IMR-90 (cell line): ENCODE measurements at regions not wholly inside any gene's neighbourhood (a gene's known extent, or its start where the extent isn't known, plus 50 kb on each side); places are given as distances from the start of the nearest gene placed in this dataset.

Source experiments
- ATAC-seq: fragments of 200-7000 bp; cut with Tn5 transposase; 2 replicates; pipeline ENCODE4 v1.9.1; 2020; ENCODE audit warnings: low read depth, mild to moderate bottlenecking, moderate library complexity
- BruUV-seq: library from RNA; stranded (reverse); fragments of 400-500 nt; replicated peaks from 2 replicates; lab custom pipeline; 2021; lab: Mats Ljungman, UMichigan
- CTCF ChIA-PET: fragments of 300-600 bp; formaldehyde crosslinking; extraction: SDS; loops from one replicate; lab custom pipeline; 2021; ENCODE audit warnings: antibody characterized with exemption; lab: Yijun Ruan, JAX
- POLR2A ChIA-PET: fragments of 300-600 bp; sonication (Branson Sonifier 250); formaldehyde crosslinking; loops from one replicate; lab custom pipeline; 2022; ENCODE audit warnings: antibody characterized with exemption; ENCODE audit not compliant: unreplicated experiment; lab: Charles Lee
- DNase-seq: peaks from one replicate; pipeline ENCODE4 v3.0.0; 2013
- H2AFZ ChIP-seq: replicated peaks from 2 replicates; pipeline ENCODE3; 2013; ENCODE audit warnings: low read length, mild to moderate bottlenecking; ENCODE audit not compliant: poor library complexity
- H2AK5ac ChIP-seq: 2 replicates; pipeline ENCODE4 v1.6.1; 2013; ENCODE audit warnings: low read depth, low read length, inconsistent platforms
- H2AK9ac ChIP-seq: replicated peaks from 2 replicates; pipeline ENCODE3; 2013; ENCODE audit warnings: mild to moderate bottlenecking, low read depth, low read length, moderate library complexity; ENCODE audit not compliant: poor library complexity
- H2BK120ac ChIP-seq: 2 replicates; pipeline ENCODE4 v1.6.1; 2013; ENCODE audit warnings: low read depth, low read length, inconsistent platforms
- H2BK15ac ChIP-seq: 3 replicates; pipeline ENCODE4 v1.6.1; 2013; ENCODE audit warnings: low read depth, low read length, inconsistent platforms
- H2BK20ac ChIP-seq: 2 replicates; pipeline ENCODE4 v1.6.1; 2013; ENCODE audit warnings: low read depth, mild to moderate bottlenecking, inconsistent platforms, low read length, moderate library complexity
- H2BK5ac ChIP-seq: 2 replicates; pipeline ENCODE4 v1.6.1; 2013; ENCODE audit warnings: mild to moderate bottlenecking, low read depth, low read length, inconsistent platforms; ENCODE audit not compliant: poor library complexity, severe bottlenecking
- H3K14ac ChIP-seq: replicated peaks from 2 replicates; pipeline ENCODE4 v1.6.1; 2013; ENCODE audit warnings: low read depth, low read length, inconsistent platforms
- H3K18ac ChIP-seq: 2 replicates; pipeline ENCODE4 v1.6.1; 2013; ENCODE audit warnings: low read depth, low read length, control low read depth
- H3K23ac ChIP-seq: 2 replicates; pipeline ENCODE4 v1.6.1; 2013; ENCODE audit warnings: low read depth, low read length, inconsistent platforms
- H3K27ac ChIP-seq: 2 replicates; pipeline ENCODE4 v1.5.1; 2013; ENCODE audit warnings: mild to moderate bottlenecking, control low read depth, low read length; ENCODE audit not compliant: insufficient read depth
- H3K27me3 ChIP-seq: 2 replicates; pipeline ENCODE4 v1.6.1; 2013; ENCODE audit warnings: low read length; ENCODE audit not compliant: control insufficient read depth, insufficient read depth
- H3K36me3 ChIP-seq: 2 replicates; pipeline ENCODE4 v1.6.1; 2013; ENCODE audit warnings: low read length, mixed read lengths; ENCODE audit not compliant: control insufficient read depth, insufficient read depth
- H3K4ac ChIP-seq: 2 replicates; pipeline ENCODE4 v1.6.1; 2013; ENCODE audit warnings: low read depth, low read length, inconsistent platforms
- H3K4me1 ChIP-seq: 2 replicates; pipeline ENCODE4 v1.6.1; 2013; ENCODE audit warnings: low read length, mixed read lengths; ENCODE audit not compliant: control insufficient read depth, insufficient read depth
- H3K4me2 ChIP-seq: 2 replicates; pipeline ENCODE4 v1.6.1; 2013; ENCODE audit warnings: low read depth, mild to moderate bottlenecking, control low read depth, low read length, moderate library complexity
- H3K4me3 ChIP-seq: 2 replicates; pipeline ENCODE4 v1.5.1; 2013; ENCODE audit warnings: low read depth, mild to moderate bottlenecking, control low read depth, low read length, moderate library complexity; ENCODE audit not compliant: insufficient read depth
- H3K56ac ChIP-seq: 2 replicates; pipeline ENCODE4 v1.6.1; 2013; ENCODE audit warnings: low read length, inconsistent platforms; ENCODE audit not compliant: insufficient read depth; ENCODE audit errors: extremely low read depth
- H3K79me1 ChIP-seq, 2 experiments: 2 replicates each; pipeline ENCODE4 v1.6.1; 2013; ENCODE audit warnings: low read length in 2 of 2, inconsistent platforms in 1 of 2, low read depth in 1 of 2
- H3K9ac ChIP-seq: 2 replicates; pipeline ENCODE4 v1.6.1; 2013; ENCODE audit warnings: low read depth, low read length, control low read depth
- H3K9me1 ChIP-seq: 2 replicates; pipeline ENCODE4 v1.6.1; 2013; ENCODE audit warnings: low read length, inconsistent platforms; ENCODE audit not compliant: insufficient read depth
- H3K9me3 ChIP-seq: 2 replicates; pipeline ENCODE4 v1.6.1; 2013; ENCODE audit warnings: low read length; ENCODE audit not compliant: control insufficient read depth, insufficient read depth
- H4K20me1 ChIP-seq: 2 replicates; pipeline ENCODE4 v1.6.1; 2013; ENCODE audit warnings: low read length, inconsistent platforms; ENCODE audit not compliant: insufficient read depth
- H4K5ac ChIP-seq: 2 replicates; pipeline ENCODE4 v1.6.1; 2013; ENCODE audit warnings: mild to moderate bottlenecking, low read depth, low read length, control low read depth
- H4K8ac ChIP-seq, 2 experiments: 2 replicates each; pipeline ENCODE4 v1.6.1; 2013; ENCODE audit warnings: low read depth in 2 of 2, low read length in 2 of 2, control low read depth in 1 of 2, inconsistent platforms in 1 of 2
- H4K91ac ChIP-seq: 2 replicates; pipeline ENCODE4 v1.6.1; 2013; ENCODE audit warnings: low read depth, low read length, inconsistent platforms; ENCODE audit not compliant: insufficient read depth
- BHLHE40 ChIP-seq: fragments of 150-350 bp; IDR thresholded peaks from 2 replicates; pipeline ENCODE4 v1.6.1; 2016; ENCODE audit warnings: mild to moderate bottlenecking, low read depth, low read length
- CEBPB ChIP-seq: IDR thresholded peaks from 2 replicates; pipeline ENCODE4 v1.6.1; 2012; ENCODE audit warnings: low read depth, low read length, improper control_type of control experiment
- CHD1 ChIP-seq: IDR thresholded peaks from 2 replicates; pipeline ENCODE4 v1.6.1; 2012; ENCODE audit warnings: low read depth, low read length, improper control_type of control experiment
- FOS ChIP-seq: fragments of 150-350 bp; IDR thresholded peaks from 2 replicates; pipeline ENCODE4 v1.6.1; 2016; ENCODE audit warnings: low read depth, low read length
- MAFK ChIP-seq: IDR thresholded peaks from 2 replicates; pipeline ENCODE4 v1.6.1; 2012; ENCODE audit warnings: low read depth, low read length, improper control_type of control experiment
- MAZ ChIP-seq: IDR thresholded peaks from 2 replicates; pipeline ENCODE4 v1.6.1; 2012; ENCODE audit warnings: low read depth, mild to moderate bottlenecking, low read length, improper control_type of control experiment, moderate library complexity, borderline replicate concordance
- MXI1 ChIP-seq: IDR thresholded peaks from 2 replicates; pipeline ENCODE4 v1.6.1; 2012; ENCODE audit warnings: low read depth, mild to moderate bottlenecking, low read length, moderate library complexity, borderline replicate concordance
- NFE2L2 ChIP-seq: fragments of 150-350 bp; IDR thresholded peaks from 2 replicates; pipeline ENCODE4 v1.6.1; 2016; ENCODE audit warnings: low read depth, mild to moderate bottlenecking, low read length
- POLR2A ChIP-seq: IDR thresholded peaks from 2 replicates; pipeline ENCODE4 v1.6.1; 2012; ENCODE audit warnings: mild to moderate bottlenecking, low read depth, low read length
- RAD21 ChIP-seq: IDR thresholded peaks from 2 replicates; pipeline ENCODE4 v1.6.1; 2012; ENCODE audit warnings: low read length, improper control_type of control experiment
- RCOR1 ChIP-seq: IDR thresholded peaks from 2 replicates; pipeline ENCODE4 v1.6.1; 2012; ENCODE audit warnings: mild to moderate bottlenecking, low read length, improper control_type of control experiment; ENCODE audit not compliant: insufficient replicate concordance
- RFX5 ChIP-seq: IDR thresholded peaks from 2 replicates; pipeline ENCODE4 v1.8.0; 2012; ENCODE audit warnings: low read depth, mild to moderate bottlenecking, low read length, moderate library complexity
- SMC3 ChIP-seq: fragments of 150-350 bp; IDR thresholded peaks from 2 replicates; pipeline ENCODE4 v1.6.1; 2016; ENCODE audit warnings: low read depth, mild to moderate bottlenecking, antibody characterized with exemption, low read length, moderate library complexity
- WGBS, 2 experiments: methylation state at CpG; one replicate each; pipeline versions ENCODE4 v1.1.5 to v1.1.7; 2013; ENCODE audit warnings: missing lambda C conversion rate in 2 of 2; ENCODE audit not compliant: insufficient read length in 1 of 2; ENCODE audit errors: extremely low coverage in 2 of 2; 5-methylcytosine and 5-hydroxymethylcytosine counted together
- dilution Hi-C: fragments of 300-500 bp; cut with HindIII; formaldehyde crosslinking; loops from one replicate; pipeline ENCODE4 v1.14.3; 2018; ENCODE audit warnings: low sequenced_read_pairs; ENCODE audit not compliant: unreplicated experiment
- in situ Hi-C: fragments of 300-500 bp; cut with MboI; formaldehyde crosslinking; loops from 3 replicates; pipeline ENCODE4 v1.14.3; 2019; ENCODE audit warnings: low sequenced_read_pairs, inconsistent platforms, mixed read lengths
- intact Hi-C: fragments of 100-400 bp; cut with micrococcal nuclease; formaldehyde crosslinking; loops from 2 replicates; pipeline ENCODE4 v1.10.0; 2022
- TF ChIP-seq, protein P1 (sequence below): fragments of 150-350 bp; IDR thresholded peaks from 2 replicates; pipeline ENCODE4 v1.6.1; 2017; ENCODE audit warnings: mild to moderate bottlenecking, antibody characterized with exemption, low read length, low read depth
- TF ChIP-seq, protein P2 (sequence below): fragments of 150-350 bp; IDR thresholded peaks from 2 replicates; pipeline ENCODE4 v1.6.1; 2016; ENCODE audit warnings: low read depth, mild to moderate bottlenecking, low read length, moderate library complexity, borderline replicate concordance
- TF ChIP-seq, protein P3 (sequence below): conservative IDR thresholded peaks from 2 replicates; pipeline ENCODE4 v1.5.1; 2012; ENCODE audit warnings: mild to moderate bottlenecking, low read depth, low read length, improper control_type of control experiment

DNA sequence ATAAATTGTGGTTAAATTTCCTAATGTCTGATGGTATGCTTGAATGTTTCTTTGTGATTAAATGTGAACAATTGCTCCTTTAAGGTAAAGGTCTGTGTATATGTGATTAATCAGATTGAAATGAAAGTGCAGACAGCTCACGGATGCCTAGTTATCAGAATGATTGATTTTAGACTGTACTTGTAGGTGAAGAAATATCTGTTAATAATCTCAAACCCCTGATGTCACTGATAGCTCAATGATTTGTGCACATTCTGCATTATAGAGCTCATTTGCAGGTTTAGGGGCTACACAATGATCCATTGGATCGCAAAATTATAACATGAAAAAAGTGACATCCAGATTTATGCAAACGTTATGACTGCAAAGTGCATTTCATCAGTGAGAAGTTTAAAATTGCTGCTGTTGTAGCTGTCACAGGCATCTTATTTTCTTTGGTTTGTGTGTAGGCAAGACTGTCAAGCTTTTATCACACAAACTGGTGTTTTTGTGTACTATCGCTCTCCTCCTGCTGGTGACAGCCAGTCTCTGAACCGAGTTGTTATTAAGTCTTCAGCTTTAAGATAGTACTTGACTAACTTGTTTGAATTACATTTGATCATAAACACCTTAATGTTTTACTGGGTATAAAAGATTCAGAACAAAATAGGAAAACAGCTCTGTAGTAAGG lies 103.4 kb upstream of the RMST start:
- ChIA-PET POLR2A (no interaction called here), CTCF (interaction anchor here (0.6 kb wide), 1 partner anchor 694 kb away, joined by 3 read pairs; no protein-coding TSS in a partner anchor)
- Histone ChIP-seq H3K9me1 (no peaks in the 10 kb centered on the region), H4K20me1 (no peaks in the 10 kb centered on the region), H2AFZ (no peak overlapping the region), H2BK120ac (no peak overlapping the region), H3K27me3 (no peaks in the 10 kb centered on the region), H3K14ac (no peak overlapping the region), H3K18ac (no peak overlapping the region), H2BK15ac (no peak overlapping the region), H3K9ac (no peak overlapping the region), H3K23ac (no peak overlapping the region), H3K4ac (no peak overlapping the region), H4K5ac (no peak overlapping the region), H4K91ac (no peak overlapping the region), H2AK9ac (no peak overlapping the region), H3K79me1 (no peaks in the 10 kb centered on the region), H3K4me2 (no peak overlapping the region), H3K9me3 (no peaks in the 10 kb centered on the region; the same call in 1 of the 2 replicates), H4K8ac (no peak overlapping the region), H3K4me3 (no peak overlapping the region), H3K56ac (no peak overlapping the region), H3K27ac (no peak overlapping the region), H3K36me3 (no peaks in the 10 kb centered on the region), H2BK5ac (no peak overlapping the region), H3K4me1 (no peaks in the 10 kb centered on the region), H2AK5ac (no peak overlapping the region), H2BK20ac (no peak overlapping the region)
- TF ChIP-seq, protein P1, sequence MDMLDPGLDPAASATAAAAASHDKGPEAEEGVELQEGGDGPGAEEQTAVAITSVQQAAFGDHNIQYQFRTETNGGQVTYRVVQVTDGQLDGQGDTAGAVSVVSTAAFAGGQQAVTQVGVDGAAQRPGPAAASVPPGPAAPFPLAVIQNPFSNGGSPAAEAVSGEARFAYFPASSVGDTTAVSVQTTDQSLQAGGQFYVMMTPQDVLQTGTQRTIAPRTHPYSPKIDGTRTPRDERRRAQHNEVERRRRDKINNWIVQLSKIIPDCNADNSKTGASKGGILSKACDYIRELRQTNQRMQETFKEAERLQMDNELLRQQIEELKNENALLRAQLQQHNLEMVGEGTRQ: no peak
- TF ChIP-seq MXI1: no peak
- TF ChIP-seq, protein P2, sequence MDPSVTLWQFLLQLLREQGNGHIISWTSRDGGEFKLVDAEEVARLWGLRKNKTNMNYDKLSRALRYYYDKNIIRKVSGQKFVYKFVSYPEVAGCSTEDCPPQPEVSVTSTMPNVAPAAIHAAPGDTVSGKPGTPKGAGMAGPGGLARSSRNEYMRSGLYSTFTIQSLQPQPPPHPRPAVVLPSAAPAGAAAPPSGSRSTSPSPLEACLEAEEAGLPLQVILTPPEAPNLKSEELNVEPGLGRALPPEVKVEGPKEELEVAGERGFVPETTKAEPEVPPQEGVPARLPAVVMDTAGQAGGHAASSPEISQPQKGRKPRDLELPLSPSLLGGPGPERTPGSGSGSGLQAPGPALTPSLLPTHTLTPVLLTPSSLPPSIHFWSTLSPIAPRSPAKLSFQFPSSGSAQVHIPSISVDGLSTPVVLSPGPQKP: no peak
- TF ChIP-seq MAZ: no peak
- TF ChIP-seq RAD21: no peak
- no peak for TF ChIP-seq FOS
- TF ChIP-seq CHD1: no peak
- TF ChIP-seq POLR2A: no peak
- no peak for TF ChIP-seq BHLHE40
- no peak for TF ChIP-seq RFX5
- no peak for TF ChIP-seq SMC3
- TF ChIP-seq, protein P3, sequence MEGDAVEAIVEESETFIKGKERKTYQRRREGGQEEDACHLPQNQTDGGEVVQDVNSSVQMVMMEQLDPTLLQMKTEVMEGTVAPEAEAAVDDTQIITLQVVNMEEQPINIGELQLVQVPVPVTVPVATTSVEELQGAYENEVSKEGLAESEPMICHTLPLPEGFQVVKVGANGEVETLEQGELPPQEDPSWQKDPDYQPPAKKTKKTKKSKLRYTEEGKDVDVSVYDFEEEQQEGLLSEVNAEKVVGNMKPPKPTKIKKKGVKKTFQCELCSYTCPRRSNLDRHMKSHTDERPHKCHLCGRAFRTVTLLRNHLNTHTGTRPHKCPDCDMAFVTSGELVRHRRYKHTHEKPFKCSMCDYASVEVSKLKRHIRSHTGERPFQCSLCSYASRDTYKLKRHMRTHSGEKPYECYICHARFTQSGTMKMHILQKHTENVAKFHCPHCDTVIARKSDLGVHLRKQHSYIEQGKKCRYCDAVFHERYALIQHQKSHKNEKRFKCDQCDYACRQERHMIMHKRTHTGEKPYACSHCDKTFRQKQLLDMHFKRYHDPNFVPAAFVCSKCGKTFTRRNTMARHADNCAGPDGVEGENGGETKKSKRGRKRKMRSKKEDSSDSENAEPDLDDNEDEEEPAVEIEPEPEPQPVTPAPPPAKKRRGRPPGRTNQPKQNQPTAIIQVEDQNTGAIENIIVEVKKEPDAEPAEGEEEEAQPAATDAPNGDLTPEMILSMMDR: no peak
- TF ChIP-seq CEBPB: no peak
- TF ChIP-seq RCOR1: no peak
- TF ChIP-seq MAFK: no peak
- TF ChIP-seq NFE2L2: no peak
- ATAC-seq (no peak), DNase-seq (no peak)
- in situ Hi-C loops (no loop called here), intact Hi-C loops (no loop called here), dilution Hi-C loops (no loop called here)
- 49% methylated on average over 2 of the region's 5 CpGs; no CpG with 5 or more reads in 1 of the 2 experiments for WGBS, 2 experiments
- no TSS peak for BruUV-seq
